GM12878 (cell line): ENCODE measurements at regions not wholly inside any gene's neighbourhood (a gene's known extent, or its start where the extent isn't known, plus 50 kb on each side); places are given as distances from the start of the nearest gene placed in this dataset.

Experiments
- ESRRA ChIP-seq: IDR thresholded peaks from 2 replicates; pipeline ENCODE4 v1.6.1; 2012; ENCODE audit warnings: mild to moderate bottlenecking, low read length, improper control_type of control experiment
- JUND ChIP-seq: IDR thresholded peaks from 2 replicates; pipeline ENCODE4 v1.6.1; 2012; ENCODE audit warnings: low read depth, mild to moderate bottlenecking, low read length, improper control_type of control experiment, moderate library complexity
- POLR2A ChIP-seq: IDR thresholded peaks from 2 replicates; pipeline ENCODE4 v1.6.1; 2011; ENCODE audit warnings: low read depth, mild to moderate bottlenecking, low read length
- POU2F2 ChIP-seq: IDR thresholded peaks from 3 replicates; pipeline ENCODE4 v1.6.1; 2011; ENCODE audit warnings: low read depth, mild to moderate bottlenecking, low read length, borderline replicate concordance
- SIN3A ChIP-seq: IDR thresholded peaks from 2 replicates; pipeline ENCODE4 v1.6.1; 2012; ENCODE audit warnings: low read depth, low read length, improper control_type of control experiment
- ZNF207 ChIP-seq: fragments of 450-650 bp; IDR thresholded peaks from 2 replicates; pipeline ENCODE4 v1.6.1; 2014; ENCODE audit warnings: antibody characterized with exemption, mild to moderate bottlenecking, borderline replicate concordance
- TF ChIP-seq, protein P1 (sequence below), 3 experiments: IDR thresholded peaks in 2 of 3; conservative IDR thresholded peaks in 1 of 3; 2 replicates each; pipeline ENCODE4 v1.5.1; 2011; ENCODE audit warnings: low read depth in 3 of 3, low read length in 3 of 3, mild to moderate bottlenecking in 3 of 3, control low read depth in 2 of 3, moderate library complexity in 2 of 3, inconsistent platforms in 1 of 3, mixed read lengths in 1 of 3; ENCODE audit not compliant: control insufficient read depth in 2 of 3, insufficient read depth in 1 of 3; ENCODE audit errors: extremely low read depth in 1 of 3
- TF ChIP-seq, protein P2 (sequence below): IDR thresholded peaks from 2 replicates; pipeline ENCODE4 v1.6.1; 2012; ENCODE audit warnings: low read depth, low read length, improper control_type of control experiment

DNA sequence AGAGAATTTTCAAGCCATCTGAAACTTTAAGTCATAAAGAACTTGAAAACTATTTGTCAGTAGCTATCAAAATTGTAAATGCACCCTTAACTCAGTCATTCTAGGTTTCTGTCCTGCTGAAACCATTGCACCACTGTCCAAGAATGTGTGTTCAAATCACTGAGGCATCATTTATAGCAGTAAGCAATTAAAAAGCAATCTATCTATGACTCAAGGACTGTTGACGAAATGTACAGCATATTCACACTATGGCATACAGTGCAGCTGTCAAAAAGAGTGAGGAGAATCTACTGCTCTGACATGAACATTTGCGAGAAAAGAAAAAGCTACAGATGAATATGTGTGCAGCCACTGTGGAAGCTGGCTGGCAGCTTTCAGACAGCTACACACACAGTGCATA lies 71.2 kb downstream of the ING1 start:
- TF ChIP-seq, protein P1, sequence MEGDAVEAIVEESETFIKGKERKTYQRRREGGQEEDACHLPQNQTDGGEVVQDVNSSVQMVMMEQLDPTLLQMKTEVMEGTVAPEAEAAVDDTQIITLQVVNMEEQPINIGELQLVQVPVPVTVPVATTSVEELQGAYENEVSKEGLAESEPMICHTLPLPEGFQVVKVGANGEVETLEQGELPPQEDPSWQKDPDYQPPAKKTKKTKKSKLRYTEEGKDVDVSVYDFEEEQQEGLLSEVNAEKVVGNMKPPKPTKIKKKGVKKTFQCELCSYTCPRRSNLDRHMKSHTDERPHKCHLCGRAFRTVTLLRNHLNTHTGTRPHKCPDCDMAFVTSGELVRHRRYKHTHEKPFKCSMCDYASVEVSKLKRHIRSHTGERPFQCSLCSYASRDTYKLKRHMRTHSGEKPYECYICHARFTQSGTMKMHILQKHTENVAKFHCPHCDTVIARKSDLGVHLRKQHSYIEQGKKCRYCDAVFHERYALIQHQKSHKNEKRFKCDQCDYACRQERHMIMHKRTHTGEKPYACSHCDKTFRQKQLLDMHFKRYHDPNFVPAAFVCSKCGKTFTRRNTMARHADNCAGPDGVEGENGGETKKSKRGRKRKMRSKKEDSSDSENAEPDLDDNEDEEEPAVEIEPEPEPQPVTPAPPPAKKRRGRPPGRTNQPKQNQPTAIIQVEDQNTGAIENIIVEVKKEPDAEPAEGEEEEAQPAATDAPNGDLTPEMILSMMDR (IDR thresholded peaks at IDR 0.05 in 2 of 3, conservative IDR thresholded peaks at IDR 0.05 in 1 of 3; ENCODE audit: control insufficient read depth in 2 of 3, extremely low read depth in 1 of 3, insufficient read depth in 1 of 3, low read depth in 3 of 3, low read length in 3 of 3), result no peak
- TF ChIP-seq SIN3A, result no peak
- TF ChIP-seq POLR2A, result no peak
- no peak for TF ChIP-seq JUND
- TF ChIP-seq ZNF207, result no peak
- TF ChIP-seq POU2F2, result no peak
- no peak for TF ChIP-seq ESRRA
- TF ChIP-seq, protein P2, sequence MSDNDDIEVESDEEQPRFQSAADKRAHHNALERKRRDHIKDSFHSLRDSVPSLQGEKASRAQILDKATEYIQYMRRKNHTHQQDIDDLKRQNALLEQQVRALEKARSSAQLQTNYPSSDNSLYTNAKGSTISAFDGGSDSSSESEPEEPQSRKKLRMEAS, result no peak
